SU-DHL-6 (cell line): ENCODE measurements at regions not wholly inside any gene's neighbourhood (a gene's known extent, or its start where the extent isn't known, plus 50 kb on each side); places are given as distances from the start of the nearest gene placed in this dataset.

Experiments used
- CTCF ChIP-seq: fragments of 200-600 bp; sonication (generic); IDR thresholded peaks from one replicate; pipeline ENCODE4 v1.5.1; 2017; ENCODE audit warnings: antibody characterized with exemption, mild to moderate bottlenecking, low read length, moderate library complexity; ENCODE audit not compliant: insufficient read depth, poor library complexity, severe bottlenecking
- EZH2phosphoT487 ChIP-seq: fragments of 200-600 bp; sonication (generic), shearing (Covaris generic); conservative IDR thresholded peaks from 2 replicates; pipeline ENCODE4 v1.6.1; 2018; ENCODE audit warnings: mild to moderate bottlenecking, antibody characterized with exemption, low read length, moderate library complexity, mixed read lengths

GRCh38 chr4:129968778-129969177 lies 872.8 kb downstream of the C4orf33 start:
- TF ChIP-seq CTCF, result no peak
- TF ChIP-seq EZH2phosphoT487, result no peak
